ENCODE measurements at regions not wholly inside any gene's neighbourhood (a gene's known extent, or its start where the extent isn't known, plus 50 kb on each side); places are given as distances from the start of the nearest gene placed in this dataset.

- in situ Hi-C loops (cut with HindIII; ENCODE audit: low sequenced_read_pairs), result no loop called here
These were observed 91.3 kb upstream of the RPL34 start for GRCh38 chr4:108529102-108529501.

DNA sequence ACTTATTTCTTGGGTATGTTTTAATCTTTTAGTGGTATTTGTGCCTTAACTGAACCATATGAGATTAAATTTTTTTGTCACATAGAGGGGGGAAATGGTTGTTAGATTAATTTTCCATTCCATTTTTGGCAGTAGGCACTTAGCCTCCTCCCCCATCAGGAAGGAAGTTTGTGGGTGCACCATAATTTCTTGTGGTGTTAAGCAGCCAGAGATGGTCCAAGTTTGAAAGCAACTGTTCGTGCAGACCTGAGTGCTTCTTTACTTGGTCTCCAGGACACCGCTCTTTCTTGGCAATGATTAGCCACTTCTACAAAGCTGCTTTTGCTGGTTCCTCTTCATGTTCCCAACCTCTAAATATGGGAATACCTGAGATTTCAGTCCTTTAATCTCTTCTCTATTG lies 92.7 kb upstream of the RPL34 start:
- in situ Hi-C loops (cut with HindIII; ENCODE audit: low sequenced_read_pairs), result no loop called here

GRCh38 chr4:108520807-108521206 lies 99.6 kb upstream of the RPL34 start:
- in situ Hi-C loops (cut with HindIII; ENCODE audit: low sequenced_read_pairs), result no loop called here

DNA sequence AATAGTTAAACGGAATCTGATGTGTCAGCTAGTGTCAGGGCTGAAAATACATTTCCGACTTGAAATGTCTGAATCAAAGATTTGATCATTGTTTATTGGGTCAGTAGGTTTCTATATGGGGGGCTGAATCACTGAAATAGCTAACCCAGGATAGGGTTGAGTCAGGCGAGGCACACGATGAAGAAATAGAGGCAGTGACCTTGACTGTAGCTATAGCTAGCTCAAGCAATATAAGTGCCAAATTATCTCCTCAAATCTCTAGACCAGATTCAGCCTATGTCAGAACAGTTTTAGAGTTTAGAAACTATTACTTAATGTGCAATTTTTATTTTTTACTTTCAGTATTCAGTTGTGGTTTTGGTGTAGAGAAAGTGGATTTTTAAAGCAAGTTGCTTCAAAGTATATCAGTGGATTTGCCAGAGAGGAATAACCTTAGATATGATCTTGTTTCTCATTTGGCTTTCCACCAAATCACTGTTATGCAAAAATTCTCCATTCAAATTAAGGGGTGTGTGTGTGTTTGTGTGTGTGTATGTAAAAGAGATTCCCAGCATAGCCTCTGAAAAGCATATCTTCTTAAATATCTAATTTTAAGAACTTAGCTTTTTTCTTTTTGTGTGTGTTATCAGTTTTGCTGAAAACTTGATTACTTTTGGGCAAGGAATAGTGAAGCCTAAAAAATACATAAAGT lies 100.3 kb upstream of the RPL34 start:
- in situ Hi-C loops (cut with HindIII; ENCODE audit: low sequenced_read_pairs), result no loop called here

- in situ Hi-C loops (cut with HindIII; ENCODE audit: low sequenced_read_pairs), result no loop called here
These were observed 101.1 kb upstream of the RPL34 start for GRCh38 chr4:108519208-108519833.

- in situ Hi-C loops (cut with HindIII; ENCODE audit: low sequenced_read_pairs), result no loop called here
These were observed 107.5 kb upstream of the RPL34 start for GRCh38 chr4:108512615-108513505.

- in situ Hi-C loops (cut with HindIII; ENCODE audit: low sequenced_read_pairs), result no loop called here
These were observed 108.8 kb upstream of the RPL34 start for GRCh38 chr4:108511618-108512017.

DNA sequence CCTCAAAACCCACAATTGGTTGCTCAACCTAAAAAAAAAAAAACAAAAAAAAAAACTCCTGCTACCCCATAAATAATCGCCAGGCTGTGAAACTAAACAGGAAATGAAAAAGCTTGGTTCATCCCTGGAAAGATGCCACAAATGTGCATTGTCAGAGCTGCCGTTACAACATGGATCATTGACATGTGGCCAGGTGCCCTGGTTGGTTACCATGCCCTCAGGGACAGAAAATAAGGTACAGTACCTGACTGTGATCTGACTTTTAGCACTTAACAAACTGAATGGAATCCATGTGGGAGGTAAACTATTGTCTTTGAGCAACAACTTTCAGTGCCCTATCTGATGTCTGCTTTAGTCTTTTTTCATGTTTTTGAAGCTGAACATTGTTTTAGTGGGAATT lies 118.0 kb upstream of the RPL34 start:
- in situ Hi-C loops (cut with HindIII; ENCODE audit: low sequenced_read_pairs), result no loop called here

GRCh38 chr4:108498925-108499324 lies 121.5 kb upstream of the RPL34 start:
- in situ Hi-C loops (cut with HindIII; ENCODE audit: low sequenced_read_pairs), result no loop called here

DNA sequence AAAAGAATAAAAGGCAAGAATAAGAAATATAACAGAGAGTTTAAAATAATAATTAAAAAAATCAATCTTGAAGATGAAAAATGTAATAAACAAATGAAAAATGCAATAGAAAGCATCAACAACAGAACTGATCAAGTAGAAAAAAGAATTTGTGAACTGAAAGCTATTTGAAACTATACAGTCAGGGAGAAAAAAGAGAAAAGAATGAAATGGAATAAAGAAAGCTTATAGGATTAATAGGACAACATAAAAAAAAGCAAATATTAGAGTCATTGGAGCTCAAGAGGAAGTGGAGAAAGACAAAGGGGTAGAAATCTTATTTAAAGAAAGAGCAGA lies 126.8 kb upstream of the RPL34 start:
- in situ Hi-C loops (cut with HindIII; ENCODE audit: low sequenced_read_pairs), result no loop called here

- in situ Hi-C loops (cut with HindIII; ENCODE audit: low sequenced_read_pairs), result no loop called here
These were observed 127.4 kb upstream of the RPL34 start for GRCh38 chr4:108492816-108493595.

DNA sequence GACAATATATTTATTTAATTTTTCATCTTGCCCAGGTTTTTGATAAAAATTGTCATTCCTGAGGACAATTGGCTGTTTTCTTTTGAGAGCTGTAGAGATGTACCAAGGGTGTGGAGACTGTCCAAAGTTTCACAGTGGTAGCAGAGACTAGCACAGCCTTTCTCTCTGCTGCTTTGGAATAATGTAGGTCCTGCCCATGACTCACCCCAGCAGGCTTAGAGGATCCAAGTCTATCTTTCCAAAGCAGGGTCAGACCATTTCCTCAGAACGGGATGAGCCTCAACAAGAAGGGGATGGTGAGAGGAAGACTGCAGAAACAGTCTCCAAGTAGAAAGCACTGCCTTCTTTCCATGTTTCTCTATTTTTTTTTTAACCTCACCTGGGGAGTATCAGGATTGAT lies 131.5 kb upstream of the RPL34 start:
- in situ Hi-C loops (cut with HindIII; ENCODE audit: low sequenced_read_pairs), result no loop called here

DNA sequence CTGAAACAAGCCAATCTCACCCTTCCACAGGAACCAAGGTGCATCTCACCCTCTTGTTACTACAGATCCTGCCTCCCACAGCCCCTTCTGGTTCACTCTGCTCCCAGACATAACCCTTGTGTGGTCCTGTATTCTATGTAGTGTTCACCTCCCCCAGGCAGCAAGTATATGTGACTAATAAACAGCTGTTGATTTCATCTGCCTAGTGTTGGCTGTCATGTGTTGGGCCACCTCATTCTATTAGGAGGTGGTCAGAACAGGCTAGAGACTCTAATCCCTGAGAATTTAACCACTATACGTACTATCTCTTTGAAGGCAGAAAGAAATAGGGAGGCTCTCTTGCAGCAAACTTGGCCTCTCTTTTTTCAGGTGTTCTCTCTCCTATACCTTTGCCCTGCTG lies 134.3 kb upstream of the RPL34 start:
- in situ Hi-C loops (cut with HindIII; ENCODE audit: low sequenced_read_pairs), result no loop called here

DNA sequence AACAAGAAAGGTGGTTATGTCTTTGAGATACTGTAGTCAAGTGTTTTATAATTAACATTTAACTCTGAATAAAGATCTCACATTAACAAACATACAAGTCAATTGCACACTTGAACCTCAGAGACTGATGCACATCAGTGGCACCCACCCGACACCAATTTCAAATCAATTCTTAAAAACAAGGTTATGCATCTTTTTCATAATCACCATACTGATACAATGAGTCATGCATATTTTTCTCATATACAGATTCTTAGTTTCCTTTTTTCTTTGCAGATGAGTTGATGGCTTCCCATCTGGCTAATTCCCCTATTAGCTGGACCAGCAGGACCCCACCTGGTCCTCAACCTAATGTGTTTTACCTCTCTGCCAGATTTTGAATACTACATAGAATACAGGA lies 136.2 kb upstream of the RPL34 start:
- in situ Hi-C loops (cut with HindIII; ENCODE audit: low sequenced_read_pairs), result no loop called here

DNA sequence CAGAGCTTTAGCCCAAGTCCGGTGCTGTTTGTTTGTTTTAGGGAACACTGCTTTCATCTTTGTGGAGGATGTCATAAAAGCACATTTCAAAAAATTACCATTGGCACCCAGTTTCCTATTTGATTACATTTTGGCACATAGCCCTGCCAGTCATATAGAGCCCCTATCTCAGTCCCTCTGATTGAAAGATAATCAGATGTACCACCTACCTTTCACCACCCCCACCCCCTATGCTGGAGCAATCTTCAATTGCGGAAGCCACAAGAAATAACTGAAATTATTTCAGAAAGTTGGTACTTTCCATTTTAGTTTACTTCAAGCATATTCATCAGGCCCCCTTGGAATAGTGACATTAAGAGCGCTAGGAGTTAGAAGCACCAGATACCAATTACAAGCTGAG lies 136.7 kb upstream of the RPL34 start:
- in situ Hi-C loops (cut with HindIII; ENCODE audit: low sequenced_read_pairs), result no loop called here

DNA sequence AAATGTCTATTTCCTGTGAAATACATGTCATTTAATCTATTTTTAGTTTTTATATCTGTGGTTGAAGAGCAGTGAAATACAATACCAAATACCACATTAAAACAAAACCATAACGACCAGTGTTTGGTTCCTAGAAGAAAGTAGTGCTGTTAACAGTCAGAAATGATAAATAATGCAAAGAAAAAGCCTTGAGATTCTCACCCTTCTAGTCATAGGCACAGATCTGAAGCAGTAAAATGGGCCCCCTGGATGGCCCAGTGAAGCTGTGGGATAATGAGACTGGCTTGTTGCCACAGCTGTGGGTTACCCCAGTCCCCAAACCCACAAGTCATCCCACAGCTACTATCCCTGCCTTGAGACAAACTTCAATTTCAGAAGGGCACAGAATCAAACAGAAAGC lies 137.3 kb upstream of the RPL34 start:
- in situ Hi-C loops (cut with HindIII; ENCODE audit: low sequenced_read_pairs), result no loop called here

DNA sequence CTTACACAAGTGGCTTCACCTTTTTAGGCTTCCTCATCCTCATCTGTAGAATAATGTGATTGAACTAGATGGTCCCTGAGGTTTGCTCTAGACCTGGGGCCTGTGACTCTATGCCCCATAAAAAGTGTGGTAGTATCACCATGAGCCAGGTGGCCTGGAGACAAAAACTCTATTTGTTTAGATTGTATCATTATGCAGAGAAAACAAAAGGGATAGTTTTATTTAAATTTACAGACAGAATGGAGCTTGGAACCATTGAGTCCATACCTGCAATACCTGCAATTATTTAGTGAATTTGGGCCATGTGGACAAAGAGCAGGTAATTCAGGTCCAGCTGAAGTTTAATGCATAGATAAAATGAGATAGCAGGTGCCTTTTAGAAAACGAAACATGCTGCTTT lies 139.5 kb upstream of the RPL34 start:
- in situ Hi-C loops (cut with HindIII; ENCODE audit: low sequenced_read_pairs), result no loop called here

DNA sequence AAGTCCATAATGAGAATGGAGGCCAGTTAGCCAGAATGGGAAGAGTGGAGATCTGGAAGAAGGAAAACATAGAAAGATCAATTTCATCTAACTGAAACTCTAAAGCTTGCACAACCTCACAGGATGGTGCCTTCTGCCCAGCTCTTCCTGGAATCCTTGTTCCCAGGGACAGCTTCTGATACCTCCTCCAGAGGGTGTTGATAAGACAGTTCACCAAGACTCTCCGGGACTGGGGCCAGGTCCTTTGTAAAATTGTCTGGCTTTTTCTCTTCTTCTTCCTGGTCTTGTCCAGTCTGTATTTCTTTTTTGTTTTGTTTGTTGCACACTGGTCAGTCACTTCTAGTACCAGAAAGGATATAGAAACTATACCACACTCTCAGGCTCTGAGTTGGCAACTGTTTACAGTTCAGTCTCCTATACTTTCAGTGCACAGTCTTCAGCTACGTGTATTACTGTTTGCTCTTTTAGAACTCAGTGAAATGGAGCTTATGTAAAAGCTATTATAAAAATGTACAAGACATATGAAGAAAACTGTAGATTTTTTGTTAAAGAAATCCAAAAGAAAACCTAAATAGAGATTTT lies 142.8 kb upstream of the RPL34 start:
- in situ Hi-C loops (cut with HindIII; ENCODE audit: low sequenced_read_pairs), result no loop called here

- in situ Hi-C loops (cut with HindIII; ENCODE audit: low sequenced_read_pairs), result no loop called here
These were observed 147.1 kb upstream of the RPL34 start for GRCh38 chr4:108473163-108473720.
